ENCODE measurements at regions not wholly inside any gene's neighbourhood (a gene's known extent, or its start where the extent isn't known, plus 50 kb on each side); places are given as distances from the start of the nearest gene placed in this dataset.

GRCh38 chr9:79040671-79041070, 531.1 kb upstream of the TLE4 start:
- TF ChIP-seq CTCF (IDR thresholded peaks at IDR 0.05): no peak
- no peaks in the 10 kb centered on the region for H3K4me1 ChIP-seq
- no peak overlapping the region for H3K4me3 ChIP-seq
- H3K36me3 ChIP-seq: no peaks in the 10 kb centered on the region
- no peak for DNase-seq
- no peaks in the 10 kb centered on the region for H3K27me3 ChIP-seq
- intact Hi-C loops (cut with DNase I; ENCODE audit: low total_unique reads): no loop called here
- H3K27ac ChIP-seq: no peak overlapping the region
- H3K9me3 ChIP-seq: no peaks in the 10 kb centered on the region

GRCh38 chr9:79041266-79041665, 530.5 kb upstream of the TLE4 start:
- H3K36me3 ChIP-seq: no peaks in the 10 kb centered on the region
- intact Hi-C loops (cut with DNase I; ENCODE audit: low total_unique reads): no loop called here
- DNase-seq: no peak
- H3K4me1 ChIP-seq: no peaks in the 10 kb centered on the region
- no peaks in the 10 kb centered on the region for H3K27me3 ChIP-seq
- H3K9me3 ChIP-seq: no peaks in the 10 kb centered on the region
- no peak overlapping the region for H3K27ac ChIP-seq
- no peak overlapping the region for H3K4me3 ChIP-seq
- TF ChIP-seq CTCF (IDR thresholded peaks at IDR 0.05): no peak

- DNase-seq: no peak
- no peak overlapping the region for H3K27ac ChIP-seq
These were observed 527.8 kb upstream of the TLE4 start for GRCh38 chr9:79043916-79044315.

GRCh38 chr9:79046401-79046800, 525.4 kb upstream of the TLE4 start:
- Histone ChIP-seq H3K36me3 (no peaks in the 10 kb centered on the region), H3K4me3 (no peak overlapping the region), H3K9me3 (no peaks in the 10 kb centered on the region), H3K4me1 (no peaks in the 10 kb centered on the region), H3K27ac (no peak overlapping the region), H3K27me3 (no peaks in the 10 kb centered on the region)
- no peak for DNase-seq
- intact Hi-C loops (cut with DNase I; ENCODE audit: low total_unique reads): no loop called here
- TF ChIP-seq CTCF (IDR thresholded peaks at IDR 0.05): no peak

More at GRCh38 chr9:79043916-79044315, 527.8 kb upstream of the TLE4 start:
- no peaks in the 10 kb centered on the region for H3K36me3 ChIP-seq
- intact Hi-C loops (cut with DNase I; ENCODE audit: low total_unique reads): no loop called here
- no peaks in the 10 kb centered on the region for H3K27me3 ChIP-seq
- H3K4me3 ChIP-seq: no peak overlapping the region
- no peaks in the 10 kb centered on the region for H3K9me3 ChIP-seq
- no peaks in the 10 kb centered on the region for H3K4me1 ChIP-seq
- no peak for TF ChIP-seq CTCF (IDR thresholded peaks at IDR 0.05)

- Histone ChIP-seq H3K27me3 (no peaks in the 10 kb centered on the region), H3K36me3 (no peaks in the 10 kb centered on the region), H3K27ac (no peak overlapping the region), H3K4me3 (no peak overlapping the region), H3K9me3 (no peaks in the 10 kb centered on the region), H3K4me1 (no peaks in the 10 kb centered on the region)
- no peak for TF ChIP-seq CTCF (IDR thresholded peaks at IDR 0.05)
- intact Hi-C loops (cut with DNase I; ENCODE audit: low total_unique reads): no loop called here
- DNase-seq: no peak
These were observed 522.4 kb upstream of the TLE4 start for GRCh38 chr9:79049371-79049770.

GRCh38 chr9:79053598-79053997, 518.2 kb upstream of the TLE4 start:
- no peaks in the 10 kb centered on the region for H3K9me3 ChIP-seq
- no peaks in the 10 kb centered on the region for H3K4me1 ChIP-seq
- intact Hi-C loops (cut with DNase I; ENCODE audit: low total_unique reads): no loop called here
- TF ChIP-seq CTCF (IDR thresholded peaks at IDR 0.05): no peak
- no peak for DNase-seq
- no peak overlapping the region for H3K27ac ChIP-seq
- no peaks in the 10 kb centered on the region for H3K36me3 ChIP-seq
- H3K4me3 ChIP-seq: no peak overlapping the region
- H3K27me3 ChIP-seq: no peaks in the 10 kb centered on the region
